Keratinocyte (primary cell): ENCODE measurements at regions not wholly inside any gene's neighbourhood (a gene's known extent, or its start where the extent isn't known, plus 50 kb on each side); places are given as distances from the start of the nearest gene placed in this dataset.

Source experiments
- DNase-seq: peaks from one replicate; pipeline ENCODE4 v3.0.0-alpha.2; 2011; ENCODE audit warnings: low read depth, missing footprints, low spot score
- FAIRE-seq: peaks from 2 replicates; lab custom pipeline; 2011; peaks lifted over from hg19 to GRCh38; lab: Jason Lieb, UNC
- H2AFZ ChIP-seq: 2 replicates; pipeline ENCODE4 v1.6.0; 2012; ENCODE audit warnings: low read length, control low read depth, inconsistent platforms; ENCODE audit not compliant: control insufficient read depth
- H3K27ac ChIP-seq: 2 replicates; pipeline ENCODE4 v1.5.1; 2011; ENCODE audit warnings: low read length; ENCODE audit not compliant: control insufficient read depth, insufficient read depth
- H3K27me3 ChIP-seq: 3 replicates; pipeline ENCODE4 v1.6.0; 2011; ENCODE audit warnings: low read length; ENCODE audit not compliant: control insufficient read depth, insufficient read depth; ENCODE audit errors: extremely low read depth
- H3K36me3 ChIP-seq, 2 experiments: 2 replicates in 1 of 2; 3 replicates in 1 of 2; pipeline ENCODE4 v1.5.1; 2011; ENCODE audit warnings: low read length in 2 of 2, mild to moderate bottlenecking in 1 of 2; ENCODE audit not compliant: control insufficient read depth in 2 of 2, insufficient read depth in 2 of 2; ENCODE audit errors: extremely low read depth in 1 of 2
- H3K4me1 ChIP-seq: 3 replicates; pipeline ENCODE4 v1.5.1; 2011; ENCODE audit warnings: low read length; ENCODE audit not compliant: control insufficient read depth, insufficient read depth; ENCODE audit errors: extremely low read depth
- H3K4me2 ChIP-seq: 3 replicates; pipeline ENCODE4 v1.6.0; 2011; ENCODE audit warnings: low read depth, low read length; ENCODE audit not compliant: control insufficient read depth, insufficient read depth; ENCODE audit errors: extremely low read depth
- H3K4me3 ChIP-seq, 3 experiments: fragments of 200-600 bp in 1 of 3; sonication (generic) in 1 of 3; 2 replicates in 2 of 3; 3 replicates in 1 of 3; pipeline ENCODE4 v1.5.1; 2011 to 2016; ENCODE audit warnings: low read length in 3 of 3, mild to moderate bottlenecking in 3 of 3, control low read depth in 2 of 3, inconsistent platforms in 1 of 3, low read depth in 1 of 3, mixed read lengths in 1 of 3, mixed run types in 1 of 3, moderate library complexity in 1 of 3; ENCODE audit not compliant: control insufficient read depth in 2 of 3, insufficient read depth in 2 of 3; ENCODE audit errors: extremely low read depth in 1 of 3
- H3K79me2 ChIP-seq: 2 replicates; pipeline ENCODE4 v1.6.0; 2012; ENCODE audit warnings: low read length; ENCODE audit not compliant: control insufficient read depth, insufficient read depth
- H3K9ac ChIP-seq: 3 replicates; pipeline ENCODE4 v1.6.0; 2011; ENCODE audit warnings: low read length; ENCODE audit not compliant: control insufficient read depth, insufficient read depth; ENCODE audit errors: extremely low read depth
- H3K9me1 ChIP-seq: 3 replicates; pipeline ENCODE4 v1.6.0; 2011; ENCODE audit warnings: low read length; ENCODE audit not compliant: control insufficient read depth, insufficient read depth; ENCODE audit errors: extremely low read depth
- H3K9me3 ChIP-seq: 2 replicates; pipeline ENCODE4 v1.5.1; 2012; ENCODE audit warnings: low read depth, low read length; ENCODE audit not compliant: control insufficient read depth
- H4K20me1 ChIP-seq: 3 replicates; pipeline ENCODE4 v1.6.0; 2011; ENCODE audit warnings: low read length; ENCODE audit not compliant: control insufficient read depth, insufficient read depth; ENCODE audit errors: extremely low read depth
- CTCF ChIP-seq, 3 experiments: IDR thresholded peaks in 1 of 3; conservative IDR thresholded peaks in 1 of 3; optimal IDR thresholded peaks in 1 of 3; 2 replicates in 2 of 3; 3 replicates in 1 of 3; pipeline versions ENCODE3 to v1.5.1; 2011; ENCODE audit warnings: low read length in 3 of 3, mild to moderate bottlenecking in 3 of 3, moderate library complexity in 2 of 3, control low read depth in 1 of 3, inconsistent platforms in 1 of 3; ENCODE audit not compliant: insufficient read depth in 2 of 3; ENCODE audit errors: extremely low read depth in 1 of 3
- EZH2 ChIP-seq: IDR thresholded peaks from one replicate; pipeline ENCODE4 v1.6.1; 2012; ENCODE audit warnings: inconsistent platforms, mild to moderate bottlenecking, low read length, moderate library complexity
- dilution Hi-C: fragments of 300-500 bp; cut with MboI; formaldehyde crosslinking; loops from one replicate; pipeline ENCODE4 v1.7.0; 2020; ENCODE audit warnings: low sequenced_read_pairs; ENCODE audit not compliant: extremely low pct_ligation_motif_present

DNA sequence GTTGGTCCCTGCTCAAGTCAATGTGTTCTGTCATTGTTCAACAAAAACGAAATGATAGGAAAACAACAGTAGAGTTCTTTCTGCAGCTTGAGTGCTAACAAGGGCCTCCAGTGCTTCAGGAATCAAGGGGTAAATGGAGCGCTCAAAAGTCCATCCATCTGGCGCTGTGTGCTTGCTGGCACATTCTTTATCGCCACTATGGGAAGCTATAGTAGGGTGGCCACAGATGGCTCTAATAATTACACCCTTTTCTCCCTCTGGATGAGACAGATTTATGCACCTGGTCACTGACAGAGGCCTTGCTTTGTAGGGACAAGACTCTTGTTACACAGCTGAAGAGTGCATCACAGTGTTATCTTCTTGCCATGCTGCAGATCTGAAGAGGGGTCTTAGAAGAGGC lies 136.0 kb downstream of the GDAP2 start:
- H4K20me1 ChIP-seq = no peaks in the 10 kb centered on the region
- dilution Hi-C loops = no loop called here
- peaks cover 13% of the 10 kb centered on the region for H3K4me1 ChIP-seq
- H3K9ac ChIP-seq = no peak overlapping the region
- H3K4me2 ChIP-seq = no peak overlapping the region
- TF ChIP-seq CTCF (optimal IDR thresholded peaks at IDR 0.05 in 1 of 3, IDR thresholded peaks at IDR 0.05 in 1 of 3, conservative IDR thresholded peaks at IDR 0.05 in 1 of 3; ENCODE audit: extremely low read depth in 1 of 3, insufficient read depth in 2 of 3, low read length in 3 of 3) (no peak), EZH2 (no peak)
- H3K27me3 ChIP-seq = no peaks in the 10 kb centered on the region
- FAIRE-seq (peak; percentile 29), DNase-seq (no peak)
- H3K4me3 ChIP-seq = no peak overlapping the region
- H2AFZ ChIP-seq = no peak overlapping the region
- H3K9me3 ChIP-seq = no peaks in the 10 kb centered on the region
- no peak overlapping the region for H3K27ac ChIP-seq
- no peaks in the 10 kb centered on the region for H3K36me3 ChIP-seq
- H3K9me1 ChIP-seq = no peaks in the 10 kb centered on the region
- H3K79me2 ChIP-seq = no peaks in the 10 kb centered on the region

DNA sequence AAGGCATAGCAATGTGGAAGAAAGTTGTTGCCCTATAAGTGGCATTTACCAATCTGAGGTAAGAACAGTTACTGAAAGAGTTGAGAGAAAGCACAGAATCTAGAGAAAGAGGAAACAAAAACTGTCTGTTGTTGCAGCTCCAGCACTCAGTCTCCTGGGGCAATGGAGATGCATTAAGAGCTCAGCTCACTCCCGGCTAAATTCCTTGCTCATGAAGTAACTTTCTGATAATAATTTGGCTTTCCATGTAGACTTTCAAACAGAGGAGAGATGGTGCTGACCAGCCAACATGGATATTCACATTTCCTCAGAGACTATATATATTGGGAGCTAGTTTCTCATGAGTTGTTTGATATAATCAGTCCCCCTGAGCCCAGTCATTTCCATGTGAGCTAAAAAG lies 135.3 kb downstream of the GDAP2 start:
- DNase-seq (no peak), FAIRE-seq (no peak)
- no peak overlapping the region for H3K4me3 ChIP-seq
- no peaks in the 10 kb centered on the region for H4K20me1 ChIP-seq
- H3K27ac ChIP-seq = no peak overlapping the region
- H3K9me1 ChIP-seq = no peaks in the 10 kb centered on the region
- no peak overlapping the region for H3K4me2 ChIP-seq
- H3K9me3 ChIP-seq = no peaks in the 10 kb centered on the region
- no peaks in the 10 kb centered on the region for H3K79me2 ChIP-seq
- peaks cover 13% of the 10 kb centered on the region for H3K4me1 ChIP-seq
- no peak overlapping the region for H3K9ac ChIP-seq
- H3K36me3 ChIP-seq = no peaks in the 10 kb centered on the region
- no peak overlapping the region for H2AFZ ChIP-seq
- TF ChIP-seq EZH2 = no peak
- no peak for TF ChIP-seq CTCF (optimal IDR thresholded peaks at IDR 0.05 in 1 of 3, IDR thresholded peaks at IDR 0.05 in 1 of 3, conservative IDR thresholded peaks at IDR 0.05 in 1 of 3; ENCODE audit: extremely low read depth in 1 of 3, insufficient read depth in 2 of 3, low read length in 3 of 3)
- H3K27me3 ChIP-seq = no peaks in the 10 kb centered on the region
- dilution Hi-C loops = no loop called here
